DND-41 (cell line): ENCODE measurements at regions not wholly inside any gene's neighbourhood (a gene's known extent, or its start where the extent isn't known, plus 50 kb on each side); places are given as distances from the start of the nearest gene placed in this dataset.

ENCODE experiments used
- EZH2 ChIP-seq: IDR thresholded peaks from 3 replicates; pipeline ENCODE4 v1.6.1; 2012; ENCODE audit warnings: borderline replicate concordance, low read depth, mild to moderate bottlenecking, moderate library complexity, low read length, inconsistent platforms; ENCODE audit not compliant: severe bottlenecking
- TF ChIP-seq, protein P1 (sequence below): IDR thresholded peaks from 2 replicates; pipeline ENCODE4 v1.5.1; 2012; ENCODE audit warnings: borderline replicate concordance, low read length, moderate library complexity, mild to moderate bottlenecking; ENCODE audit not compliant: poor library complexity, severe bottlenecking; ENCODE audit errors: extremely low read depth

DNA sequence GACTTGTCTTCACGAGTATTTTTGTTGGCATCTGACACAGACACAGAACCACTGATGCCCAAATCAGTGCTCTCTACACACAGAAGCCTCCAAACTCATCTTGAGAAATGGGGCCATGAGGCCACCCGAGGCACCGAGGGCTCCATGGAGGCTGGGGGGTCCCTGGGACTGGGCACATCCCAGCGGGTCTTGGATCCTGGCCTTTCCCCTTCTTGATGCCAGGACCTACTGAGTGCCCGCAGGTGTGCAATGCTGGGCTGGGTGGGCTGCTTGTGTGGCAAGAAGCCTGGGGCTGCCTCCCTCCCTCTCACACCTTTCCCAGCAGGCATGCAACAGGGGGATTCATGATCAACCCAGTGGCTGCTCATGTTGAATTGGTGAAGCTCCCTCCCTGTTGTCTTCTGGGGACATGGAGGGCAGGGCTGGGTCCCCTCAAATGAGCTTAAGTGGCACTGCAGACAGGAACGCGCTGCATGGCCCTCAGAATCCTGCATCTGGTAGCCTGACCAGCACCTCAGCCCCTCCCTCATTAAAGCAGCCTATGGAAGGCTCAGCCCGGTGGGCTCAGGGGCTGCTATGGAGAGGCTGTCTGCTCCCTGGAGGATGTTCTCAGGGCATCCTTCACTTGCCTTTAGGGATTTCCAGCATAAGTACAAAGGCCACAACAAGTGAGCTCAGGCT, 63.7 kb upstream of the SIMC1 start:
- TF ChIP-seq, protein P1, sequence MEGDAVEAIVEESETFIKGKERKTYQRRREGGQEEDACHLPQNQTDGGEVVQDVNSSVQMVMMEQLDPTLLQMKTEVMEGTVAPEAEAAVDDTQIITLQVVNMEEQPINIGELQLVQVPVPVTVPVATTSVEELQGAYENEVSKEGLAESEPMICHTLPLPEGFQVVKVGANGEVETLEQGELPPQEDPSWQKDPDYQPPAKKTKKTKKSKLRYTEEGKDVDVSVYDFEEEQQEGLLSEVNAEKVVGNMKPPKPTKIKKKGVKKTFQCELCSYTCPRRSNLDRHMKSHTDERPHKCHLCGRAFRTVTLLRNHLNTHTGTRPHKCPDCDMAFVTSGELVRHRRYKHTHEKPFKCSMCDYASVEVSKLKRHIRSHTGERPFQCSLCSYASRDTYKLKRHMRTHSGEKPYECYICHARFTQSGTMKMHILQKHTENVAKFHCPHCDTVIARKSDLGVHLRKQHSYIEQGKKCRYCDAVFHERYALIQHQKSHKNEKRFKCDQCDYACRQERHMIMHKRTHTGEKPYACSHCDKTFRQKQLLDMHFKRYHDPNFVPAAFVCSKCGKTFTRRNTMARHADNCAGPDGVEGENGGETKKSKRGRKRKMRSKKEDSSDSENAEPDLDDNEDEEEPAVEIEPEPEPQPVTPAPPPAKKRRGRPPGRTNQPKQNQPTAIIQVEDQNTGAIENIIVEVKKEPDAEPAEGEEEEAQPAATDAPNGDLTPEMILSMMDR, result no peak
- TF ChIP-seq EZH2, result no peak
